ENCODE measurements at regions not wholly inside any gene's neighbourhood (a gene's known extent, or its start where the extent isn't known, plus 50 kb on each side); places are given as distances from the start of the nearest gene placed in this dataset.

DNA sequence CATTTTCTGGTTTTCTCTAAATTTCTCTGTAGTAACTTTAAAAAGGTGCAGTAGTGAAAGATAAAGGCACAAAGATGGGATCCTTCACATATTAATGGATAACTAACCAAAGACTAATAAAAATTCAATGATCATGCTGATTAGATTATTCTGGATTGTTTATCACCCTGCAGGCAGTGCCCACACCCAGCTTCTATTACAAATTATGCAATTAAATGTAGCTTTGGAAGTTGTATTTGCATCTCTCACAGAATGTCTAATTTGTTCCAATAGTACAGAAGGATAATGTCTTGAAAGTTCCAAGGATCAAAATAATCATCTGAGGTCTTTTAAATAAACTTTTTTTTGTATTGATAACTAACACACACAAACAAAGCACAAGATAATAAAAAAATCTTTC is 837.6 kb downstream of the HACE1 start:
- Histone ChIP-seq H3K4me3 (no peak overlapping the region), H3K27ac (no peak overlapping the region), H3K4me1 (no peaks in the 10 kb centered on the region), H3K27me3 (no peaks in the 10 kb centered on the region), H3K36me3 (no peaks in the 10 kb centered on the region), H3K9me3 (no peaks in the 10 kb centered on the region)
- TF ChIP-seq, protein P1, sequence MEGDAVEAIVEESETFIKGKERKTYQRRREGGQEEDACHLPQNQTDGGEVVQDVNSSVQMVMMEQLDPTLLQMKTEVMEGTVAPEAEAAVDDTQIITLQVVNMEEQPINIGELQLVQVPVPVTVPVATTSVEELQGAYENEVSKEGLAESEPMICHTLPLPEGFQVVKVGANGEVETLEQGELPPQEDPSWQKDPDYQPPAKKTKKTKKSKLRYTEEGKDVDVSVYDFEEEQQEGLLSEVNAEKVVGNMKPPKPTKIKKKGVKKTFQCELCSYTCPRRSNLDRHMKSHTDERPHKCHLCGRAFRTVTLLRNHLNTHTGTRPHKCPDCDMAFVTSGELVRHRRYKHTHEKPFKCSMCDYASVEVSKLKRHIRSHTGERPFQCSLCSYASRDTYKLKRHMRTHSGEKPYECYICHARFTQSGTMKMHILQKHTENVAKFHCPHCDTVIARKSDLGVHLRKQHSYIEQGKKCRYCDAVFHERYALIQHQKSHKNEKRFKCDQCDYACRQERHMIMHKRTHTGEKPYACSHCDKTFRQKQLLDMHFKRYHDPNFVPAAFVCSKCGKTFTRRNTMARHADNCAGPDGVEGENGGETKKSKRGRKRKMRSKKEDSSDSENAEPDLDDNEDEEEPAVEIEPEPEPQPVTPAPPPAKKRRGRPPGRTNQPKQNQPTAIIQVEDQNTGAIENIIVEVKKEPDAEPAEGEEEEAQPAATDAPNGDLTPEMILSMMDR (IDR thresholded peaks at IDR 0.05), result no peak
- no peak for TF ChIP-seq POLR2A (IDR thresholded peaks at IDR 0.05)
- no peak for TF ChIP-seq EP300 (IDR thresholded peaks at IDR 0.05)
- DNase-seq (ENCODE audit: low spot score in 2 of 2), result no peak

DNA sequence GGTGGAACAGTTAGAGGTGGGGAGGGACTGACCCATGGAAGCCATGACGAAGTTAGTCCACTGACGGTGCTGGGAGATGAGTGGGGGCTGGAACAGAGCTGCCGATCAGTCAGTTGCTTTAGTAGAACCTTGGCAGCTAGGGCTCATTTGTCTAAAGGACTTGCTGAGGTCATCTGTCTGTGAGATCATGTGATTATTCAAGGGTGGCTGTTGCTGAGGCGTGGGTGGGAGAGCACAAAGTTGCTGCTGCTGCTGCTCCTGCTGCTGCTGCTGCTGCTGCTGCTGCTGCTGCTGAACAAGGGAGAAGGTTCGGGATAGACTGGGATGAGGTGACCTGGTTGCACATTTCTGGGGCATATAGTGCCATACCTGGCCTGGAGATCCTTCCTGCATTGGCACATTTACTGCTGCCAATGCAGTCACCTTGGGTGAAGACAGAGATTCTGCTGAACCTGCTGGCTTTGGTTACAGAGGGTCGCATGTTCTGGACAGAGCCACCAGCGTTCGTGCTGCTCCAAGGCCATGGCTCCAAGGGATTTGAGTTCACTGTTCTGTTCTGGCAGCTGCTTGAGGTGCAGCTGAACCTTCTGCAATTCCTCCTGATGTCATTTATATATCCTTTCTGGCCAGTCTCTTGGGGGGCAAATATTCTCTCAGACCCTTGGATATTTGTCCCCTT is 840.5 kb downstream of the HACE1 start:
- H3K9me3 ChIP-seq, result no peaks in the 10 kb centered on the region
- H3K27ac ChIP-seq, result no peak overlapping the region
- no peaks in the 10 kb centered on the region for H3K36me3 ChIP-seq
- no peaks in the 10 kb centered on the region for H3K4me1 ChIP-seq
- H3K4me3 ChIP-seq, result no peak overlapping the region
- no peaks in the 10 kb centered on the region for H3K27me3 ChIP-seq
- 70% methylated on average over 8 of the region's 8 CpGs for WGBS, 2 donors
- no peak for DNase-seq (ENCODE audit: low spot score in 2 of 2)
- TF ChIP-seq POLR2A (IDR thresholded peaks at IDR 0.05), result no peak
- TF ChIP-seq, protein P1 (IDR thresholded peaks at IDR 0.05), result no peak
- no peak for TF ChIP-seq EP300 (IDR thresholded peaks at IDR 0.05)

DNA sequence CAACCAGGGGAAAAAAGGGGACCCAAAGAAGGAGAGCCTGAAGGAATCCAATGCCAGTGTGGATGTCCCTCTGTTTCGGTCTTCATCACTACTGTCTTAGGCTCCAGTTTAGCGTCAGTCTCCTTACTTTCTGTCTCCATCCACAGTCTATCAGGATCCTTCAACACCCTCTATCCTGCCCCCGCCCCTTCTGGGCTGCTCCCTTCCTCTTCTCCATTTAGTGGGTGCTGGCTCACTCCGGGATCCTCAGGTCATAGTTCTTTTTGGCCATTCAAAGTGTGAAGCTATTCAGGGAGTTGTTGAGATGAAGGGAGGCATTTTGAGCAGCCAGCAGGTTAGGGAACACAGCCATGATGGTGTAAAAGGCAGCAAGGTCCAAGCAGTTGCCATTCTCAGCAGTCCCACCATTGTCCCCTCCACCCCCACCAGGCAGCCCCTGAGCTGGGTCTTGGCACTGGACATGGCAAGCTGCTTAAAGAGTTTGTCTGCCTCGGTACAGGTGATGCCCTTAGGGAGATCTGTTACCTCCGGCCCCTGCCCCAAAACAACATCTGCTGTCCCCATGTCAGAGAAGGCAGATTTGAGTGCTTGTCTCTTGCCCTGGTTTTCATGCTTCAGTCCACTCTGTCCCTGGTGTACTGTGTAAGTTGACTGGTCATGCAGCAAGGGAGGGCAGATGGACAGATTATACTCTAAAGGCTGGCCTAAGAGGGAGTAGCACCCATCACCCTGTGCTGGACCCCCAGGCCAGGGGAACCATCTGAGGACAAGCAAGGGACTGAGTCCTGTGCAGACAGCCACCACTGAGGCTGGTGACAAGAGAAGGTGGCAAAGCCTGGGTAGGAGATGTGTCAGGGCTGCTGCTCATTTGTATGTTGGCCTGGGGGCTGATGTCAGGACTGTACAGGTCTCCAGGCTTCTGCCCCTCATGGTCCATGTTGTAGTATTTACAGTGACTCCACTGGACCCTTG is 842.0 kb downstream of the HACE1 start:
- WGBS, 2 donors, result 92 to 96% methylated on average over 6 of the region's 6 CpGs
- Histone ChIP-seq H3K27ac (no peak overlapping the region), H3K27me3 (no peaks in the 10 kb centered on the region), H3K4me3 (no peak overlapping the region), H3K9me3 (no peaks in the 10 kb centered on the region), H3K36me3 (no peaks in the 10 kb centered on the region), H3K4me1 (no peaks in the 10 kb centered on the region)
- TF ChIP-seq EP300 (IDR thresholded peaks at IDR 0.05) (no peak), POLR2A (IDR thresholded peaks at IDR 0.05) (no peak)
- TF ChIP-seq, protein P1 (IDR thresholded peaks at IDR 0.05), result no peak
- no peak for DNase-seq (ENCODE audit: low spot score in 2 of 2)

DNA sequence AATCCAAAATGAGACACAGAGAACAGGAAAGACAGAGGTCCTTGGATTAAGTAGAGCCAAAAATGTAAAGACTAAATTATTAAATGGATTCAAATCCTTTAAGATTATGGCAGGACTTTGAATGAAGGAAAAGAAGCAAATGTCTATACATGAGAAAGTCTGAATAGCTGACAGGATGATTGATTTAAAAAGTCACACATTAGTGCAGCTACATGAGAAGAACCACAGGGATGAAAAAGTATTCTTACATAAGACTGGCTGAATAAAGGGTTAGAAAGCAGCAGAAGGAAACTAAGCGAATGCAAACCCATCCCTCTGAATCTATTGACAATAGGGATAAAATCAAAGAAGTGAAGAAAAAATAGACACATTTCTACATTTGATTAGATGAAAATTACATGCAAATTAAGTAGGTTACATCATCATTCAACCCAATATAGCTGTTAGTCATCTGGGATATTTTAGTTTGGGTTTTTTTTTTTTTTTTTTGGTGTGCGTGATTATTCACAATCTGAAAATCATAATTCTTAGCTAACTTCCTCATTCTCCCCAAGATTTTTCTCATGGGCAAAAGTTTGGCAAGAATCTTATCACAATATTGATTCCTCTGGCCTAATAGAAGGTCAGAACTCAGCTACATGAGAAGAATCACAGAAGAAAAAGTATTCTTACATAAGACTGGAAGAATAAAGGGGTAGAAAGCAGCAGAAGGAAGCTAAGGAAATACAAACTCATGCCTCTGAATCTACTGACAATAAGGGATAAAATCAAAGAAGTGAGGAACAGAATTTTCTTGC is 845.4 kb downstream of the HACE1 start:
- no peaks in the 10 kb centered on the region for H3K36me3 ChIP-seq
- TF ChIP-seq, protein P1 (IDR thresholded peaks at IDR 0.05), result no peak
- no peak for TF ChIP-seq POLR2A (IDR thresholded peaks at IDR 0.05)
- no peak for TF ChIP-seq EP300 (IDR thresholded peaks at IDR 0.05)
- no peaks in the 10 kb centered on the region for H3K4me1 ChIP-seq
- no peak for DNase-seq (ENCODE audit: low spot score in 2 of 2)
- no peak overlapping the region for H3K4me3 ChIP-seq
- WGBS, 2 donors, result 61 to 71% methylated on average over 2 of the region's 2 CpGs
- no peaks in the 10 kb centered on the region for H3K27me3 ChIP-seq
- H3K9me3 ChIP-seq, result no peaks in the 10 kb centered on the region
- no peak overlapping the region for H3K27ac ChIP-seq

Data from tibial nerve (tissue), 4 donors.